ENCODE measurements at regions not wholly inside any gene's neighbourhood (a gene's known extent, or its start where the extent isn't known, plus 50 kb on each side); places are given as distances from the start of the nearest gene placed in this dataset.
"Not testable (repeated sequence)": the region's sequence is repeated elsewhere in the genome, so short reads cannot be mapped to it uniquely, and the experiment has no call there.

DNA sequence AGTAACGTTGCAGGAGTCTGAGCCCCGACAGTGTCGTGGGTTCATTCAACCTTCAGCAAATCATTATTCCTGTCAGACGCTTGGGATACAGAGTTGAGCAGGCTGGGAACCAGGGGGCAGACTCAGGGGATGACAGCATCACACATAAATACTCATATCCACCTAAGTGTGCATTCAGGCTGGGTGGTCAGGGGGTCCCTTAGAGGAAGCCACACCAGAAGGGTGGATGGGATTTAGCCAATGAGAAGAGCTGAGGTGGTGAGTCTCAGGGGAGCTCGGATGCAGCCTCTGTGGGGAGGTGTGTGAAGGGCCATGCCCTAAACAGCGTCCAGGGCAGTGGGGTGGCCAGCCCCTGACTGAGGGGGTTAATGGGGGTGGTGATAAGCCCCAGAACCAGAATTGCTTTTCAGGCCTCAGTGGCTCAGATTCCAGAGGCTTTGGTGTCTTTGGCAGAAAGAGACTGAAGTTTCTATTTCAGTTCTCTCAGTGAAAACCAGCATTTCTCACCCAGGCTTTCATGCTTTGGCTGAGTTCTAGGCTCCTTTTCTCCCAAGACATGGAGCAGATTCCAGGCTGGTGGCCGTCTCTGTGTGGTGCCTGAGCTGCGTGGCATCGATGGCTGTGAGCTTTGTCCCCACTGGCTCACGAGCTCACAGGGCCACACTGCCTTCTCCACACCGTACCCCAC lies 83.9 kb upstream of the CLDN5 start:
- H3K4me3 ChIP-seq: no peak overlapping the region
- H3K4me1 ChIP-seq: peaks cover 5% of the 10 kb centered on the region
- no peak overlapping the region for H3K27ac ChIP-seq
- H3K27me3 ChIP-seq: peaks cover 22% of the 10 kb centered on the region; the same call in 1 of the 2 replicates
- H3K9me3 ChIP-seq (replicated peaks): no peaks in the 10 kb centered on the region
- DNase-seq: no peak
- H3K36me3 ChIP-seq: no peaks in the 10 kb centered on the region

DNA sequence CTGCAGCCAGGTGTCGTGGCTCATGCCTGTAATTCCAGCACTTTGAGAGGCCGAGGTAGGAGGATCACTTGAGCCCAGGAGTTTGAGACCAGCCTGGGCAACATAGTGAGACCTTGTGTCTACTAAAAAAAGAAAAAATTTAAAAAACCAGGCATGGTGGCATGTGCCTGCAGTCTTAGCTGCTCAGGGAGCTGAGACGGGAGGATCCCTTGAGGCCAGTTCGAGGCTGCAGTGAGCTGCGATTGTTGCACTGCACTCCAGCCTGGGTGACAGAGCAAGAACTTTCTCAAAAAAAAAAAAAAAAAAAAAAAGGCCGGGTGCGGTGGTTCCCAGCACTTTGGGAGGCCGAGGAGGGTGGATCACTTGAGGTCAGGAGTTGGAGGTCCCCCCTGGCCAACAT lies 85.5 kb upstream of the CLDN5 start:
- peaks cover 22% of the 10 kb centered on the region; the same call in 1 of the 2 replicates for H3K27me3 ChIP-seq
- DNase-seq, H3K4me3 ChIP-seq: not testable (repeated sequence)

DNA sequence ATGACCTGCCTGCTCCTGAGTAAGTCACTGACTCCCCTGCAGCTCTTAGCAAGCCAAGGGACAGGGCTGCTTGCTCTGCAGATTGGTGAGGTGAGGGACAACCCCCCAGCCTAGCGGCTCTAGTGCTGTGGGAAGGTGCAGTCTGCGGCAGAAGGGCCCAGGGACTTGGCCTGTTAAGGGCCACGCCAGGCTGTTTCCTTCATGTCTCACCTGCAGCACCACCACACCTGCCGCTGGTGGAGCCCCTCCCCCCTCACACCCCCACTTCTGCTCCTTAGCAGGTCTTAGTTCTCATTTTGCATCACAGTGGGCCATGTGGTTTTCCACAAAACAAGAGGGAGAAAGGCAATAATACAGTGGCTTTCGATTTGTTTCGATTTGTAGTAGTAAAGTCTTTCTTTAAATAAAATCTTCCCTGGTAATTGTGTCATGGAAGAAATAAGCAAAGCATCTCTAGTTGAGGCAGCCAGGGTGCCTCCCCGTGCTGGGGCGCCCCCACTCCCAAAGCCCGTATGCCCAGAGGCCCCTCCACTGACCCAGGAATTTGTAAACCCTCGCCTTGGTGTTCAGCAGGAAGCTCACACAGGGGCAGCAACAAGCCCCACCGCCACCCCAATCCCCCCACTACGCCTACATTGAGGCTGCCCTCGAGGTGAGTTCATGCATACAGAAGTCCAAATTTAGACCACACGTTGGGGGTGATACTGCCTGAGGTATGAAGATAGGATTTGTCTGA lies 86.5 kb upstream of the CLDN5 start:
- Histone ChIP-seq H3K4me1 (no peaks in the 10 kb centered on the region), H3K4me3 (no peak overlapping the region), H3K9me3 (replicated peaks) (no peaks in the 10 kb centered on the region), H3K27ac (no peak overlapping the region), H3K36me3 (no peaks in the 10 kb centered on the region), H3K27me3 (peaks cover 22% of the 10 kb centered on the region; the same call in 1 of the 2 replicates)
- DNase-seq: no peak

More for the DNA sequence above, 85.5 kb upstream of the CLDN5 start:
- H3K36me3 ChIP-seq; H3K4me1 ChIP-seq; H3K9me3 ChIP-seq (replicated peaks); H3K27ac ChIP-seq: not testable (repeated sequence)

GRCh38 chr22:19611590-19611989 lies 87.4 kb upstream of the CLDN5 start:
- Histone ChIP-seq H3K4me1 (no peaks in the 10 kb centered on the region), H3K27ac (no peak overlapping the region), H3K36me3 (no peaks in the 10 kb centered on the region), H3K4me3 (no peak overlapping the region), H3K9me3 (replicated peaks) (no peaks in the 10 kb centered on the region), H3K27me3 (peaks cover 22% of the 10 kb centered on the region; the same call in 1 of the 2 replicates)
- no peak for DNase-seq

GRCh38 chr22:19612866-19613572 lies 88.8 kb upstream of the CLDN5 start:
- Histone ChIP-seq H3K27me3 (peaks cover 22% of the 10 kb centered on the region; the same call in 1 of the 2 replicates), H3K36me3 (no peaks in the 10 kb centered on the region), H3K4me3 (no peak overlapping the region), H3K27ac (no peak overlapping the region), H3K9me3 (replicated peaks) (no peaks in the 10 kb centered on the region), H3K4me1 (no peaks in the 10 kb centered on the region)
- no peak for DNase-seq

DNA sequence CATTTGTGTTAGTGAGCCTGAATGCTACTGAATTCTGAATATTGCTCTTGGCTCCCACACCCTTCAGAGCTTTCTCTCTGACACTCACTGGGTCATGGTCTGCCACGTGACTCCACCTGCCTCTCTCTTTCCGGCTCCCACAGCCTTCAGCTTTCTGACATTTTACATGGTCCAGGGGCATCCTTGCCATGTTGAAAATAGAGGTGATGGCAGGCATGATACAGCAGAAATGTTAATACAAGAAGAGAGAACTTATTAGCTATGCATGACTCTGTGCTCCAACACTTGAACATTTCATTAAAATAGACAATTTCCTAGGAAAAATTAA lies 90.3 kb upstream of the CLDN5 start:
- H3K4me3 ChIP-seq: no peak overlapping the region
- H3K36me3 ChIP-seq: no peaks in the 10 kb centered on the region
- H3K4me1 ChIP-seq: no peaks in the 10 kb centered on the region; the same call in 1 of the 2 replicates
- H3K27ac ChIP-seq: no peak overlapping the region
- H3K9me3 ChIP-seq (replicated peaks): no peaks in the 10 kb centered on the region
- 0 out of 2 replicates have a peak, but pooled peaks cover 8% of the 10 kb centered on the region for H3K27me3 ChIP-seq
- no peak for DNase-seq

DNA sequence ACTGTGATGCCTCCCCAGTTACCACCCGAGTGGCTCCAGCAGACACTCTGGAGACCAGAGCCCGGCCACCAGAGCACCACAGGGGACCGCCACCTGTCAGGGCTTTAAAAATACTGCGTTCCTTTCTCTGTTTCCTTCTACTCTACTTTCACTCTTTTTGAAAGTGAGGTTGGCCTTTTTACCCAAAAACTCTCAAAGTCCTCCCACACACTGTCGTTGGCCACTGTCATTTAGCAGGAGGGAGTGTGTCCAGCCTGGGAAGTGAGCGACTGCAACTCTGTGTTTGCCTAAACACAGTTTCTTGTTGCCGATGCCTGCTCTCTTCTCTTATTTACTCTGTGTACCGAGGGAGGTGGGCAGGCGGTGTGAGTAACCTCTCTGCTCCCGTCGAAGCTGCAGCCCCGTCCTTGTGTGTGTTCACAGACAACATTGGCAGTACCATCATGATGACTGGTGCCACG lies 90.8 kb upstream of the CLDN5 start:
- no peaks in the 10 kb centered on the region; the same call in 1 of the 2 replicates for H3K4me1 ChIP-seq
- H3K27me3 ChIP-seq: 0 out of 2 replicates have a peak, but pooled peaks cover 6% of the 10 kb centered on the region
- no peak overlapping the region for H3K27ac ChIP-seq
- DNase-seq: no peak
- H3K9me3 ChIP-seq (replicated peaks): no peaks in the 10 kb centered on the region
- H3K36me3 ChIP-seq: no peaks in the 10 kb centered on the region
- no peak overlapping the region for H3K4me3 ChIP-seq

DNA sequence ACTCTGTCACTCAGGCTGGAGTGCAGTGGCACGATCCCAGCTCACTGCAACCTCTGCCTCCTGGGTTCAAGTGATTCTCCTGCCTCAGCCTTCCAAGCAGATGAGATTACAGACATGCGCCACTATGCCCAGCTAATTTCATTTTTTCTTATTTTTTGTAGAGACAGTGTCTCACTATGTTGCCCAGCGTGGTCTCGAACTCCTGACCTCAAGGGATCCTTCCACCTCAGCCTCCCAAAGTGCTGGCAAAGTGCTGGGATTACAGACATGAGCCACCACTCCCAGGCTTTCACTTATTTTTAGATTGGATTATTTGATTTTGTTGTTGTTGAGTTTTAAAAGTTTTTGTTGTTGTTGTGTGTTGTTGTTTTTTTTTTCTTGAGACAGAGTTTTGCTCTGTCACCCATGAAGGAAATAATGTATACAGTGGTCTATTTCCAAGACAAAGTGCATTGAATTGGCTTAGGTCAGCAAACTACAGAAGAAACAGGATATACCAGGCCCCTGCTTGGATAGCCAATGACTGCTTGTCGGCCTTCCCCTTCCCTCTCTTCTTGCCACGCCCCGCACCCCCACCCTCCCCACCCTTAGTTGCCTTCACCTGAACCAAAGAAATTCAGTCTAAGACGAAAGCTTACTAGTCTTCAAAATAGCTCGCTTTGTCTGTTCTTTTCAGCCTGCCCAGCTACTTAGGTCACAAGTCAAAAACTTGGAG lies 91.8 kb upstream of the CLDN5 start:
- no peak for DNase-seq
- Histone ChIP-seq H3K27me3 (no peaks in the 10 kb centered on the region), H3K4me3 (no peak overlapping the region), H3K36me3 (no peaks in the 10 kb centered on the region), H3K27ac (no peak overlapping the region), H3K9me3 (replicated peaks) (no peaks in the 10 kb centered on the region), H3K4me1 (no peaks in the 10 kb centered on the region; the same call in 1 of the 2 replicates)

DNA sequence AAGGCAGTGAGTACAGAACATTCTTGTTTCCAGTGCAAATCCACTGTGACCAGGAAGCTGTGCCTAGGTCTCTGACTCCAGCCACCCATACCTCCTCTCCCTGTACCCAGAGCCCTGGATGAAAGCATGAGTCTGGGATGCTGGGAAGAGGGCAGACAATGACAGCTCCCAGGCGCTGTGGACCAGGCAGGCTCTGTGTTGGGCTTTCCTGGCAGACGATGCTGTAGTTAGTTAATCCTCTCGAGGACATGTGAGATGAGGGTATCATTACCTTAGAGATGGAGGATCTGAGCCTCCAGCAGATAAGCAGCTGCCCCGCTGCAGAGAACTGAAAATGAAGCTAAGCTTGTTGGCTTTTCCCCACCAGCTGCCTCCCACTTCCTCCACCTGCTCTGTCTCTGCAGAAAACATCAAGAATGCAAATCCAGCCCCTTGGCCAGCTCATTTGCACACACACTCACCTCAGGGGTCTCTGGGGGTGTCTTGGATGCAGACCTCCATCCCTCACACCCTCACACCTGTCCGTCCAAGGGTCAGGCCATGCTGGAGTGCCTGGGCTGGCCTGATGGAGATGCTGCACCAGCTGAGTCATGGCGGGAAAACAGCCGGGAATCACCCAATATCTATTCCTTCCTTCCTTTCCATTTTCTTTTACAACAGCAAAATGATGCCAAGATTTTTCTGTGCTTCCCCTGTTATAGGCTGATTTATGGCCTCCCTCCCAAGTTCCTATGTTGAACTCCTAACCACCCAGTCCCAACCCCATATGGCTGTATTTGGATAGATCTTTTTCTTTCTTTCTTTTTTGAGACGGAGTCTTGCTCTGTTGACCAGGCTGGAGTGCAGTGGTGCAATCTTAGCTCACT lies 94.9 kb upstream of the SEPTIN5 start:
- no peaks in the 10 kb centered on the region for H3K36me3 ChIP-seq
- no peak overlapping the region for H3K4me3 ChIP-seq
- H3K9me3 ChIP-seq (replicated peaks): no peaks in the 10 kb centered on the region
- no peaks in the 10 kb centered on the region for H3K27me3 ChIP-seq
- no peak overlapping the region for H3K27ac ChIP-seq
- DNase-seq: peak; percentile 25 to 57
- no peaks in the 10 kb centered on the region; the same call in 1 of the 2 replicates for H3K4me1 ChIP-seq

DNA sequence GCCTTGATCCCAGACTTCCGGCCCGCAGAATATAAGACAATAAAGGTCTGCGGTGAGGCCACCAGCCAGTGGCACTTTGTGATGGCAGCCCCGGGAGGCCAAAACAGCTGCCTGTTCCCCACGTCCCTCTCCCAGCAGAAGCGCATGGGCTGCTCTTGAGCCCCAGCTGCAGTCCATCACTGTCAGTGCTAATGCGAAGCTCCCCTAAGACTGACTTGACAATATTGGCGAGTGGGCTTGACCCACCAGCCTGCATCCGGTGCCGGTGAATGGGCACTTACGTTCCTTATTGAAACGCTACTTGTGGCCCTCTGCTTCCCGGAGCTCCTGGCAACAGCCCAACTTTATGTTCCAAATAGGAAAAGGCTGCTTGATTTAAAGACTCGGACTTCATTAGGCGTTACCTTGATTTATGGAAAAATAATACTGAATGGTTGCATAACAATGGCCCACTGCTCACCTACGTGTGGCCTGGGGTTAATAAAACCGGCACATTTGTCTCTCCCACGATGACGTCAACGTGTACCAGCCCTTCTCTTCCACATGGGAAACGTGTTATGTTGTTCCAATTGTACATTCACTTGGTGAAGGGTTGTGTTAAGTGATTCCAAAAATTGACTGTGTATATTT lies 93.4 kb upstream of the SEPTIN5 start:
- Histone ChIP-seq H3K4me1 (no peaks in the 10 kb centered on the region; the same call in 1 of the 2 replicates), H3K36me3 (no peaks in the 10 kb centered on the region), H3K27me3 (no peaks in the 10 kb centered on the region), H3K27ac (no peak overlapping the region), H3K4me3 (no peak overlapping the region), H3K9me3 (replicated peaks) (no peaks in the 10 kb centered on the region)
- no peak for DNase-seq

DNA sequence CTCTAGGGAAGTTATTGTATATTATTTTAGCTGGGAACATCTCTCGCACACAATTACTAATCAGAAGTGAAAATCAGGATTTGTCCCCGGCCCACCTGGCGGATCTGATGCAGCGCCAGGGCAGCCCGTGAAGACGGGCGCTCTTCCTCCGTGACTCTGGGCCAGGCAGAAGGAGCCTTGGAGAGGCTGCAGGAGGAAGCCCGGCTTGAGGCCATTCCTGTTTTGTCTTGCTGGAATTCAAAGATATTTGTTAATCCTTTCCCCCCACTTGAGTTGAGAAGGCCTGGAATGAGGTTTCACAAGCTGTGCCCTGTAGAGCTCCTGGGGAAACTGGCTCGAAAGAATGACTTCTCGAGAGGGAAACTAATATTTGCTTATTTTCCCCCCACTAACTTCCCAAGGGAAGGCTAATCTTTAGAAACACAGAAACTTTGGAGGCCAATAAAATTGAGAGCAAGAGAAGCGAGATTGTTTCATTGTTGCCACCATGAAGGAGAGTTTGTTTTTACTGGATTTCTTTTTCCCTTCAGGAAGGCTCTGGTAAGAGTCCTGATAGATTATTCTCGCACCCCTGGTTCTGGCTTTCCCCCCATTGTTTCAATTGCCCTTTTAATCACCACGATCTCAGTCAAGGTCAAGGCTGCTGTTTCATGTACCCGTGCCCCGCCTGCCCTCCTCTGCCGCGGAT lies 92.8 kb upstream of the SEPTIN5 start:
- no peak for DNase-seq
- Histone ChIP-seq H3K4me3 (no peak overlapping the region), H3K27ac (no peak overlapping the region), H3K4me1 (no peaks in the 10 kb centered on the region; the same call in 1 of the 2 replicates), H3K36me3 (no peaks in the 10 kb centered on the region), H3K9me3 (replicated peaks) (no peaks in the 10 kb centered on the region), H3K27me3 (no peaks in the 10 kb centered on the region)

- Histone ChIP-seq H3K27me3 (no peaks in the 10 kb centered on the region), H3K4me3 (no peak overlapping the region), H3K27ac (no peak overlapping the region), H3K9me3 (replicated peaks) (no peaks in the 10 kb centered on the region), H3K36me3 (no peaks in the 10 kb centered on the region), H3K4me1 (no peaks in the 10 kb centered on the region; the same call in 1 of the 2 replicates)
- no peak for DNase-seq
These were observed 92.3 kb upstream of the SEPTIN5 start for GRCh38 chr22:19622061-19622441.
